BLaER1 (cell line): ENCODE measurements at regions not wholly inside any gene's neighbourhood (a gene's known extent, or its start where the extent isn't known, plus 50 kb on each side); places are given as distances from the start of the nearest gene placed in this dataset.
A peak's percentile ranks its signal among the peaks of the same experiment; 100 is the strongest.

Experiments
- H3K27ac ChIP-seq: shearing (Covaris generic); formaldehyde crosslinking; 2 replicates; pipeline ENCODE4 v1.8.1; 2022
- H3K27me3 ChIP-seq: shearing (Covaris generic); formaldehyde crosslinking; 2 replicates; pipeline ENCODE4 v1.8.1; 2022
- H3K36me3 ChIP-seq: shearing (Covaris generic); formaldehyde crosslinking; 2 replicates; pipeline ENCODE4 v1.8.1; 2022
- H3K4me1 ChIP-seq: shearing (Covaris generic); formaldehyde crosslinking; 2 replicates; pipeline ENCODE4 v1.8.1; 2022
- H3K4me2 ChIP-seq: shearing (Covaris generic); formaldehyde crosslinking; 2 replicates; pipeline ENCODE4 v1.8.1; 2022
- H3K4me3 ChIP-seq: shearing (Covaris generic); formaldehyde crosslinking; 2 replicates; pipeline ENCODE4 v1.8.1; 2022
- H3K9ac ChIP-seq: shearing (Covaris generic); formaldehyde crosslinking; 2 replicates; pipeline ENCODE4 v1.8.1; 2022
- H3K9me3 ChIP-seq: shearing (Covaris generic); formaldehyde crosslinking; 2 replicates; pipeline ENCODE4 v1.8.1; 2022
- H4K20me1 ChIP-seq: shearing (Covaris generic); formaldehyde crosslinking; 2 replicates; pipeline ENCODE4 v1.8.1; 2022
- Cebpa-rat ChIP-seq: shearing (Covaris generic); IDR thresholded peaks from 2 replicates; pipeline ENCODE4 v1.8.1; 2022

DNA sequence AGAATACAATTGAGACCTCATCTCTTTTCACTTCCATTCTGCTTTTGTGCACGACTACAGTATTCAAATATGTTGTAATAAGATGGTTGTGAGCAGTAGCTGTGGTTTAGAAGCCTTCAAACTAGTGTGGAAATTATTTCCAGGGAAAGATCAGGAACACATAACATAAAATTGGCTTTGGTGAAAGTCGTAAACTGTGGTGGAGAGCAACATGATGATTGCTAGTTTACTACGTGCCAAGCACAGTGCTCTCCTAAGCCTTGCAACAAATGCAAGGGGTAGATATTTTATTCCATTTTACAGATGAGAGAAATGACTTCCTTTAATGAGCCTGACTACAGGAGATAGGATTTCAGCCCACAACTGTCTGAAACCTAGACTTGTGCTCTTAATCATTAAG lies 172.4 kb upstream of the LMNTD1 start:
- Histone ChIP-seq H3K27ac (no peak overlapping the region), H4K20me1 (no peaks in the 10 kb centered on the region), H3K4me2 (no peak overlapping the region), H3K4me1 (peaks cover 5% of the 10 kb centered on the region), H3K9me3 (no peaks in the 10 kb centered on the region), H3K4me3 (no peak overlapping the region), H3K36me3 (no peaks in the 10 kb centered on the region), H3K9ac (no peak overlapping the region), H3K27me3 (no peaks in the 10 kb centered on the region)
- no peak for TF ChIP-seq Cebpa-rat

DNA sequence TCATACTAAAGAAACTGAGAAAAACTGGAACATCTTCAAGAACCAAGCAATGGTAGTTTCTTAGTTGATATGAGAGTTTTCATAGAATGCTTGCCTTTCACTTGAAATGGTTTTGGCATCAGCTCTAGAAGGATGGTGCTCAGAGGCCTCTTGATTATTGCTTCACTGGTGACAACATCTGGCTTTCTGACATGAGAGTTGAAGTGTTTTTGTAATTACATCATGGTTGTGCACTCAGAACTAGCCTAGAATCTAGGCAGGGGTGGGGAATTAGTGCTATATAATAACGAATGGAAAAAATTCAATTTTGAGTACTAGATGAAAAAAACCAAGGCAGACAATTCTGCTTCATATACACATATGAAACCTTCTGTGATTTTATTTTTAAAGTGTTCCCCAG lies 172.8 kb upstream of the LMNTD1 start:
- Histone ChIP-seq H3K36me3 (no peaks in the 10 kb centered on the region), H3K4me3 (no peak overlapping the region), H3K9ac (no peak overlapping the region), H3K9me3 (no peaks in the 10 kb centered on the region), H3K4me1 (peaks cover 10% of the 10 kb centered on the region), H3K4me2 (no peak overlapping the region), H3K27ac (no peak overlapping the region), H3K27me3 (no peaks in the 10 kb centered on the region), H4K20me1 (no peaks in the 10 kb centered on the region)
- no peak for TF ChIP-seq Cebpa-rat

DNA sequence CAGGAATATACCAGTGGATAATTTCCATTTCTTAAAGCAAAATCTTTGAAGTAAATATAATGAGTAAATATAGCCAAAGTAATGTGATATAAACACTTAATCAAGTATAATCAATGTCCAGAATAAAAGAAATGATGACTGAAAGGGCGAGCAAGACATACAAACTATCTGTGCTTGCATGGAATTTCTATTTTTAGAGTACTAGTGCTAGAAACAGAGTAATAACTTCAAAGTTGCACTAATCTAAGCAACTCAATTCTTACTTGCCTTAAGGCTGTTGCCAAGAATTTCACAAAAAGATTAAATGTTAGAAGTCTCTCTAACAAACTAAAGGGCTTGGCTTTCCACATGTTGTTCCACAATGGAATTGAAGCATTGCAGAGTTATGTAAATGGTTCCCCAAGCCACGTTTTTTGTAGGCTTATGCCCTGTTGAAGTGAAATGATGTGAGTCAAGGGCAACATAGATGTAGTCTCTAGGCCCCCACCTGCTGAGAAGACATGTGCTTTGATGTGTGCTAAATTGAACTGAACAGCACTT lies 175.0 kb upstream of the LMNTD1 start:
- Histone ChIP-seq H3K27me3 (no peaks in the 10 kb centered on the region), H3K36me3 (no peaks in the 10 kb centered on the region), H3K9me3 (no peaks in the 10 kb centered on the region), H3K4me3 (no peak overlapping the region), H3K4me1 (peaks cover 12% of the 10 kb centered on the region), H3K9ac (no peak overlapping the region), H3K4me2 (no peak overlapping the region), H3K27ac (no peak overlapping the region), H4K20me1 (no peaks in the 10 kb centered on the region)
- TF ChIP-seq Cebpa-rat, result no peak

DNA sequence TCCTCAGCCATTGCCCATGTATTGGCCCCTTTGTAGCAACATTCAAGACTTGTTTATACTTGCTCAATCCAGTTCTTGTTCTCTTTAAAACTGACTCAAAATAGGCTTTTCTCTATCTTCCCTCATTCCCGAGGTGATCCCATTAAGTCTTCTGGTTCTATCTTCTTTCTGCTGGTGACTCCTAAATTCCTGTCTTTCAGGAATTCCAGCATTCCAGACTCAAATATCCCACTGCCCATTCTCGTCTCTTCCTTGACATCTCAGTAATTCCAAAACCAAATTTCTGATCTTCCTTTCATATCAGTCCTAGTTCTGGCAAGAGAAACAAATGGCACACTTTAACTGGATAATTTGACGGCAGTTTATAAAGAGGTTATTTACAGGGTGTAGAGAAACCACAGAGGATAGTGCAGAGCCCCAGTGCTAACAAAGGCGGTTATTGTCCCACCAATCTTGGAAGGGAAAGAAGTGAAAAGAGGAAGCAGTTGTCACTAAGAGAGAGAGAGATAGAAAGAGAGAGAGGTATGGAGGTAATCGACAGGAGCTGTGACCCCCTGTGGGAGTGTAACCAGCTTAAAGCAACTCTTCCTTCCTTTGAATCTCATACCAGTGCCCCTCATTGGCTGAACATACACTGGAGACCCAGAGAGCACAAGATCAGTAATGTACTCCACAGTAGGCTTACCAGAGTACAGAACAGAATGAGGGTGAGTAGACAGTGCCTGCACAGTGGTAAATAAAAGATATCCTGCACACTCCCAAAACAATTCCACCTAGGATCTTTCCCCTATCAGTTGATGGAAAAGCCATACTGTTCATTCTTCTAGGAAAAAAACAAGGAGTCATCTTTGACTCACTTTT lies 177.6 kb upstream of the LMNTD1 start:
- Histone ChIP-seq H3K4me3 (no peak overlapping the region), H3K4me1 (peaks cover 12% of the 10 kb centered on the region), H3K4me2 (peak overlapping the region; percentile 43), H3K27me3 (no peaks in the 10 kb centered on the region), H3K27ac (no peak overlapping the region), H3K9me3 (no peaks in the 10 kb centered on the region), H3K9ac (no peak overlapping the region), H3K36me3 (no peaks in the 10 kb centered on the region), H4K20me1 (no peaks in the 10 kb centered on the region)
- no peak for TF ChIP-seq Cebpa-rat

DNA sequence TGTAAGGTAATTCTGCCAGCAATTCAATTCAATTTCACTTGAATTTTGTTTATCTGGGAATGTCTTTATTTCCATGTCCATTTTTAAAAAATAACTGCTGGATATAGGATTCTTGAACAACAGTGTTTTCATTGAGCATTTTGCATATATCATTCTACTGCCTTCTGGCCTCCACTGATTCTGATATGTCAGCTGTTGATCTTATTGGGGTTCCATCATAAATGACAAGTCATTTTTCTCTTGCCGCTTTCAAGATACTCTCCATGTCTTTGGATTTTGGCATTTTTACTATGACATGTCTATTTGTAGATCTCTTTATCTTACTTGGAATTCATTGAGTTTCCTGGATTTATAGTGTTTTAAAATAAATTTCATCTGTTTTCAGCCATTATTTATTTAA lies 180.5 kb upstream of the LMNTD1 start:
- Histone ChIP-seq H3K4me1 (peaks cover 12% of the 10 kb centered on the region), H3K36me3 (no peaks in the 10 kb centered on the region), H4K20me1 (no peaks in the 10 kb centered on the region), H3K27me3 (no peaks in the 10 kb centered on the region), H3K9me3 (no peaks in the 10 kb centered on the region), H3K9ac (no peak overlapping the region), H3K4me3 (no peak overlapping the region), H3K4me2 (no peak overlapping the region), H3K27ac (no peak overlapping the region)
- no peak for TF ChIP-seq Cebpa-rat

DNA sequence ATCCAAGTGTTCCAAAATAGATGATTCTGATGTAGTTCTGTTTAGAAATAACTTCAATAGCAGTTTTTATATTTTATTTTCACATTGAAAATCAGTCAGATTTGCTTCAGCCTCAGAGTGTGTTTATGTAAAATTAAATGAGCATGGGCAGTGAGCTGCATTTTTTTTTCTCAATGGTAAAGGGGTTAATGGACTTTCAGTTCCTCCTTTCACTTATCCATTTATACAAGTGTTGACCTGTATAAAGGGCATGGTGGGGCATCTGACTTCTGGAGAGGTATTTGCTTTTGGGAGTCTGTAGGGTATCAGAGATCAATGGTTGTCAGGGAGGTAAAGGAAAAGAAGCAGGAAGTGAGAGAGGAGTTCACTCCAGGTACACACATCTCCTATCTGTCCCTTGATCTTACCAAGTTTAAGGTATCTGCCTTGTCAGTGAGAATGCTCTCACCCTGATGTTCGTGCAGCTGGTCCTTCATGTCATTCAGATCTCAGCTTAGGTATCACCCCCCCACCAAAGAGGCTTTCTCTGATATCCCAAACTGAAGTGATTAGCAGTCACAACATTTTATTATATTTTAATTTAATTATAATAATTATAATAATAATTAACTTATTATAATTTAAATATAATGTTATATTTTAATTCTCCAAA lies 181.6 kb upstream of the LMNTD1 start:
- no peaks in the 10 kb centered on the region for H3K9me3 ChIP-seq
- no peak overlapping the region for H3K4me2 ChIP-seq
- no peak overlapping the region for H3K4me3 ChIP-seq
- no peak for TF ChIP-seq Cebpa-rat
- H3K9ac ChIP-seq, result no peak overlapping the region
- H3K27me3 ChIP-seq, result no peaks in the 10 kb centered on the region
- no peak overlapping the region for H3K27ac ChIP-seq
- no peaks in the 10 kb centered on the region for H4K20me1 ChIP-seq
- peaks cover 12% of the 10 kb centered on the region for H3K4me1 ChIP-seq
- H3K36me3 ChIP-seq, result no peaks in the 10 kb centered on the region

DNA sequence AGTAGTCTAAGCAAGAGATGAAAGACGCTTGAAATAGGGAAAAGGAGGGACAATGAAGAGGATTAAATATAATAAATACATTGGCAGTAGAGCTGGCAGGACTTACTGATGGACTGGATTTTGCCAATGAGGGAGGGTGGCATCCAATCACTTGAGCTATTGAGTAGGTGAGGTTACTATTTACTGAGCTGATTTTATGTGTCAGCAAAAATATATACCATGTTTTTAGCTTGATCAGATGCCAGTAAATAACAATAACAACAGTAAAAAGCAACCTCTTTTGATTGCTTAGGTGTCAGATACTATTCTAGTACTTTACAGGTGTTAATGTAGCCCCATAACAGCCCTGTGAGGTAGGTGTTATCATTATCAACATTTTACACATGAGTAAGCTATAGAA lies 187.5 kb upstream of the LMNTD1 start:
- H3K36me3 ChIP-seq, result no peaks in the 10 kb centered on the region
- H3K4me1 ChIP-seq, result no peaks in the 10 kb centered on the region
- H3K9ac ChIP-seq, result no peak overlapping the region
- no peaks in the 10 kb centered on the region for H4K20me1 ChIP-seq
- H3K27me3 ChIP-seq, result no peaks in the 10 kb centered on the region
- H3K4me2 ChIP-seq, result no peak overlapping the region
- no peak for TF ChIP-seq Cebpa-rat
- H3K27ac ChIP-seq, result no peak overlapping the region
- H3K4me3 ChIP-seq, result no peak overlapping the region
- H3K9me3 ChIP-seq, result no peaks in the 10 kb centered on the region

DNA sequence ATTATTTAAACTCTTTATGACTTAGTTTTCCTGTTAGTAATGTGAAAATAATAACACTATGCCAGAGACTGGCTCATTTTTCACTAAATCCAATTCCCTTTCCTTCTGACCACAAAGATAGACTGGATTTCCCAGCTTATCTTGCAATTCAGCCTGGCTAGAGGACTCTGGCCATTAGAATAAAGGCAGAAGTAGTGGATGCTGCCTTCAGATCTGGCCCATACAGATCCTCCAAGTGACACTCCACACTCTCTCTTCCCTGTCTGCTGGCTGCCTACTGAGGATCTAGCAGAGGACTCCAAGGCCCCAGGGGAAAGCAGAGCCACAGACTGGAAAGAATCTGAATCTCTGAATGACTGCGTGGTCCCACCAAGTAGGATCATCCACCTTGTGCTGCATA lies 188.8 kb upstream of the LMNTD1 start:
- no peak for TF ChIP-seq Cebpa-rat
- no peaks in the 10 kb centered on the region for H3K4me1 ChIP-seq
- H3K27me3 ChIP-seq, result no peaks in the 10 kb centered on the region
- H3K9me3 ChIP-seq, result no peaks in the 10 kb centered on the region
- H3K9ac ChIP-seq, result no peak overlapping the region
- H3K27ac ChIP-seq, result no peak overlapping the region
- no peaks in the 10 kb centered on the region for H4K20me1 ChIP-seq
- no peak overlapping the region for H3K4me3 ChIP-seq
- H3K4me2 ChIP-seq, result no peak overlapping the region
- no peaks in the 10 kb centered on the region for H3K36me3 ChIP-seq

DNA sequence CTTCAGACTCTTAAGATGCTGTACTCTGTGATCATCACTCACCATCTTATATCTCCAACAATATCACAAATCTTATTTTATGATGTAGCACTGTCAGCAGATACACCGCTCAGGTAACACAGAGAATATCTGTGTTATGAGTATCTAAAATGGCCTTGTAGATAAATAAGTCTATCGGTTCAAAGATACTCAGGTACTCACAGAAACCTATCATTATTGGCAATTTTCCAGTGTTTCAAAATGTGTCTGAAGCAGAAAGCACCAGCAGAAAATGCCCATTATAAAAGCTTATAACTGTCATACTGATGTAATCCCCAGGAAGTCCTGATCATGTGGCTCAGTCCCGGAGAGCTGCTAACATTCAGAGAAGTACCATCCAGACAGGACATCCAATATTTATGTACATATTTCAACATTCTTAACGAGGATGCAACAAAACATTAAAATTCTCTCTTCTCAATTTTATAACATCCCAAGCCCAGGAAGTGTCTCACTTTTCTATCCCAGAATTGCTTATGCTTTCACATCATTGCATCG lies 190.7 kb upstream of the LMNTD1 start:
- Histone ChIP-seq H3K36me3 (no peaks in the 10 kb centered on the region), H4K20me1 (no peaks in the 10 kb centered on the region), H3K9ac (no peak overlapping the region), H3K27ac (no peak overlapping the region), H3K27me3 (no peaks in the 10 kb centered on the region), H3K4me3 (no peak overlapping the region), H3K9me3 (no peaks in the 10 kb centered on the region), H3K4me1 (no peaks in the 10 kb centered on the region), H3K4me2 (no peak overlapping the region)
- no peak for TF ChIP-seq Cebpa-rat

DNA sequence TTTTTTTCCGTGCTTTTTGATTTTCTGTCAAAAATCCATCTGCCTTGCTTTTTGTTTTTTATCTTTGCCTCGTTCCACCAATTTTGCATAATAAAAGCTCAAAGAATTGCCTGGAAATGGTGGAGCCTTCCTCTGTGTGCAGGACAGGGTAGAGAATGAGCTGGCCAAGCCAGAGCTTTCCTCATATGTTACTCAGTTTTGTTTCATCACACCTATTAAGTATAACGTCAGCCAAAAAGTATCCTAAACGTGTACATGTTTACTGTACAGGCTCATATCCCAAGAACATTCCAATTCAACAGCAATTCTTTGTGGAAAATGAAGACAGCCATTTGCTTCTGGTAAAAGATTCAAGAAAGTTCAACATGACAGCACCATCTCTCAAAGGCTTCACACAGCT lies 191.2 kb upstream of the LMNTD1 start:
- Histone ChIP-seq H3K9ac (no peak overlapping the region), H3K27ac (no peak overlapping the region), H3K9me3 (no peaks in the 10 kb centered on the region), H3K36me3 (no peaks in the 10 kb centered on the region), H4K20me1 (no peaks in the 10 kb centered on the region), H3K4me1 (no peaks in the 10 kb centered on the region), H3K27me3 (no peaks in the 10 kb centered on the region), H3K4me2 (no peak overlapping the region), H3K4me3 (no peak overlapping the region)
- TF ChIP-seq Cebpa-rat, result no peak
